Liver (tissue), 8 donors: ENCODE measurements at regions not wholly inside any gene's neighbourhood (a gene's known extent, or its start where the extent isn't known, plus 50 kb on each side); places are given as distances from the start of the nearest gene placed in this dataset.

Source experiments
- DNase-seq: peaks from one replicate; pipeline ENCODE4 v3.0.0-alpha.2; 2017; ENCODE audit warnings: low spot score
- H3K27ac ChIP-seq, 2 donors: one replicate each; pipeline ENCODE4 v1.7.0; 2013; ENCODE audit warnings: inconsistent platforms in 2 of 2, low read length in 2 of 2, control low read depth in 1 of 2, low read depth in 1 of 2, mild to moderate bottlenecking in 1 of 2
- H3K27me3 ChIP-seq, 4 donors: one replicate each; pipeline versions ENCODE4 v1.6.1 to v1.7.0; 2013; ENCODE audit warnings: low read length in 3 of 4, inconsistent platforms in 1 of 4, mild to moderate bottlenecking in 1 of 4, moderate library complexity in 1 of 4; ENCODE audit not compliant: control insufficient read depth in 4 of 4, insufficient read depth in 4 of 4
- H3K36me3 ChIP-seq, 4 donors: one replicate each; pipeline versions ENCODE4 v1.6.1 to v1.7.0; 2013; ENCODE audit warnings: low read length in 3 of 4, mild to moderate bottlenecking in 3 of 4, low read depth in 1 of 4, moderate library complexity in 1 of 4; ENCODE audit not compliant: control insufficient read depth in 4 of 4, insufficient read depth in 3 of 4
- H3K4me1 ChIP-seq, 4 donors: one replicate each; pipeline versions ENCODE4 v1.6.1 to v1.7.0; 2013; ENCODE audit warnings: low read length in 3 of 4, mild to moderate bottlenecking in 3 of 4, moderate library complexity in 1 of 4; ENCODE audit not compliant: control insufficient read depth in 4 of 4, insufficient read depth in 4 of 4
- H3K4me3 ChIP-seq, 3 donors: one replicate each; pipeline versions ENCODE4 v1.6.1 to v1.7.0; 2013; ENCODE audit warnings: low read length in 3 of 3, control low read depth in 1 of 3, low read depth in 1 of 3, mild to moderate bottlenecking in 1 of 3
- H3K9ac ChIP-seq, 2 donors: one replicate each; pipeline ENCODE4 v1.7.0; 2013; ENCODE audit warnings: low read length in 2 of 2, mild to moderate bottlenecking in 2 of 2, moderate library complexity in 2 of 2, control low read depth in 1 of 2, low read depth in 1 of 2
- H3K9me3 ChIP-seq, 4 donors: one replicate each; pipeline versions ENCODE4 v1.6.1 to v1.7.0; 2013; ENCODE audit warnings: low read length in 3 of 4; ENCODE audit not compliant: control insufficient read depth in 4 of 4
- ATF3 ChIP-seq: IDR thresholded peaks from 2 replicates; pipeline ENCODE4 v1.6.1; 2016; ENCODE audit warnings: antibody characterized with exemption
- CTCF ChIP-seq: fragments of 150-350 bp; IDR thresholded peaks from 2 replicates; pipeline ENCODE4 v1.5.1; 2017; ENCODE audit warnings: improper control_type of control experiment, low read depth, low read length; ENCODE audit not compliant: missing input control
- EGR1 ChIP-seq, 2 donors: IDR thresholded peaks; 2 replicates each; pipeline ENCODE4 v1.6.1; 2016 to 2018; ENCODE audit warnings: antibody characterized with exemption in 2 of 2, low read depth in 2 of 2
- FOXA1 ChIP-seq: IDR thresholded peaks from 2 replicates; pipeline ENCODE4 v1.6.1; 2016; ENCODE audit warnings: antibody characterized with exemption
- FOXA2 ChIP-seq: IDR thresholded peaks from 2 replicates; pipeline ENCODE4 v1.6.1; 2016; ENCODE audit warnings: antibody characterized with exemption
- GABPA ChIP-seq, 2 donors: IDR thresholded peaks in 1 of 2; conservative IDR thresholded peaks in 1 of 2; 2 replicates each; pipeline ENCODE4 v1.6.1; 2016; ENCODE audit warnings: antibody characterized with exemption in 2 of 2, mild to moderate bottlenecking in 1 of 2, moderate library complexity in 1 of 2
- HNF4A ChIP-seq, 2 donors: conservative IDR thresholded peaks; 2 replicates each; pipeline ENCODE4 v1.6.1; 2016; ENCODE audit warnings: antibody characterized with exemption in 2 of 2, mild to moderate bottlenecking in 2 of 2
- HNF4G ChIP-seq: IDR thresholded peaks from 2 replicates; pipeline ENCODE4 v1.6.1; 2016; ENCODE audit warnings: antibody characterized with exemption
- JUND ChIP-seq, 2 donors: IDR thresholded peaks; 2 replicates each; pipeline ENCODE4 v1.6.1; 2016; ENCODE audit warnings: antibody characterized with exemption in 2 of 2
- NR2F2 ChIP-seq: IDR thresholded peaks from 2 replicates; pipeline ENCODE4 v1.6.1; 2016; ENCODE audit warnings: antibody characterized with exemption
- RAD21 ChIP-seq, 2 donors: IDR thresholded peaks; 2 replicates each; pipeline ENCODE4 v1.6.1; 2016; ENCODE audit warnings: antibody characterized with exemption in 2 of 2, mild to moderate bottlenecking in 2 of 2
- RXRA ChIP-seq, 2 donors: IDR thresholded peaks; 2 replicates each; pipeline ENCODE4 v1.6.1; 2017 to 2018; ENCODE audit warnings: antibody characterized with exemption in 2 of 2, mild to moderate bottlenecking in 1 of 2
- SP1 ChIP-seq: IDR thresholded peaks from 2 replicates; pipeline ENCODE4 v1.6.1; 2018; ENCODE audit warnings: antibody characterized with exemption, mild to moderate bottlenecking
- TAF1 ChIP-seq: conservative IDR thresholded peaks from 2 replicates; pipeline ENCODE4 v1.6.1; 2016; ENCODE audit warnings: antibody characterized with exemption, mild to moderate bottlenecking
- YY1 ChIP-seq: IDR thresholded peaks from 2 replicates; pipeline ENCODE4 v1.6.1; 2016; ENCODE audit warnings: antibody characterized with exemption, mild to moderate bottlenecking
- ZBTB33 ChIP-seq: IDR thresholded peaks from 2 replicates; pipeline ENCODE4 v1.6.1; 2016; ENCODE audit warnings: antibody characterized with exemption
- WGBS: extraction: QIAGEN DNeasy Blood & Tissue Kit; methylation state at CpG from one replicate; pipeline ENCODE4 v1.1.7; 2013; 5-methylcytosine and 5-hydroxymethylcytosine counted together
- TF ChIP-seq, protein P1 (sequence below): IDR thresholded peaks from 2 replicates; pipeline ENCODE4 v1.6.1; 2016; ENCODE audit warnings: antibody characterized with exemption
- donor health status: healthy.
- donor health status: healthy.
- donor health status: healthy.
- donor health status: healthy.
- donor health status: healthy.

DNA sequence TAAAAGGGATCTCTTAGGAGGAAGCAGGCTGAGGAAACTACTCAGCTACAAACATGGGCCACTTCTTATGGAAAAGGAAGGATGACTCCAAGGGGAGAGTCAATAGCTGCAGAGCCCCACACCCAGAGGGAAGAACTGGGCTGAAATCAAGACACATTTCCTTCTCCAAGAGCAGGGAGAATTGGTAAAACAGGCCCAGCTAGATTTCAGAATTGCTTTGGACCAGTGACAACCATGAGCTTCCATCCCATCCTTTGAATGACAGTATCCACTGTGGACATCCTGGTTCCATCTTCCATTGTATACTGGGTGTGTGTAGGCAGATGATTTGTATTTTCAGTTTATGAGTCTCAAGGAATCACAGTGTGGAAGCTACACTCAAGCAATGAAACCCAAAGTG lies 267.5 kb downstream of the IRF8 start:
- Histone ChIP-seq H3K9ac (no peak overlapping the region), H3K36me3 (no peaks in the 10 kb centered on the region), H3K27me3 (no peaks in the 10 kb centered on the region), H3K27ac (no peak overlapping the region), H3K4me1 (no peaks in the 10 kb centered on the region), H3K4me3 (no peak overlapping the region), H3K9me3 (peaks cover 3 to 15% (median 9%) of the 10 kb centered on the region in 4 donors)
- no peak for DNase-seq
- no peak for TF ChIP-seq CTCF

- DNase-seq, result no peak
- no peak overlapping the region for H3K27ac ChIP-seq
- no peak overlapping the region for H3K4me3 ChIP-seq
- no peak overlapping the region for H3K9ac ChIP-seq
- 73% methylated on average over 7 of the region's 7 CpGs for WGBS
- H3K9me3 ChIP-seq, result peaks cover 3 to 15% (median 9%) of the 10 kb centered on the region in 4 donors
- no peaks in the 10 kb centered on the region for H3K4me1 ChIP-seq
- H3K27me3 ChIP-seq, result no peaks in the 10 kb centered on the region
- TF ChIP-seq TAF1 (no peak), NR2F2 (no peak), FOXA1 (no peak), EGR1 (IDR thresholded peaks at IDR 0.05; ENCODE audit: low read depth in 2 of 2) (no peak), JUND (IDR thresholded peaks at IDR 0.05) (no peak), CTCF (no peak), SP1 (no peak), ZBTB33 (no peak), GABPA (IDR thresholded peaks at IDR 0.05 in 1 of 2, conservative IDR thresholded peaks at IDR 0.05 in 1 of 2) (no peak)
- H3K36me3 ChIP-seq, result no peaks in the 10 kb centered on the region
Observed at GRCh38 chr16:86167061-86167460, 268.1 kb downstream of the IRF8 start.

DNA sequence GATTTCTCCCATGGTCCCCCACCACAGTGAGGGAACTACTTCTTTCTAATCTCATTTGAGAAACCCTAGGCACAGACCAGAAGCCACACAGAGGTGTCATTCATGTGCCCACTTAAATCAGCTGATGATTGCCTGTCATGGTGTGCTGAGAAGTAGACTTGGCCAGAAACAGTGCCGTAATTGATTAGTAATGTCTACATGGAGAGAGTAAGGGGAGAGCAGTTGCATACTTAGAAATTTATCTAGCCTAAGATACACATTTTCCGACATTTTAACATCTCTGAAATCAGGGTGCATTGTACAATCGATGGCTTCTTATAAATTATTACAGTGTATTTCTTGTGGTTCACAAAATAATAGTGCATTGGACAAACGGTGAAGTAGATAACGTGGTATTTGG lies 271.8 kb downstream of the IRF8 start:
- no peaks in the 10 kb centered on the region for H3K36me3 ChIP-seq
- H3K4me3 ChIP-seq, result no peak overlapping the region
- TF ChIP-seq HNF4A (conservative IDR thresholded peaks at IDR 0.05) (no peak), RXRA (IDR thresholded peaks at IDR 0.05) (no peak), ZBTB33 (no peak), HNF4G (no peak), CTCF (no peak), TAF1 (no peak), SP1 (no peak), NR2F2 (no peak), YY1 (no peak), ATF3 (no peak), GABPA (IDR thresholded peaks at IDR 0.05 in 1 of 2, conservative IDR thresholded peaks at IDR 0.05 in 1 of 2) (no peak), EGR1 (IDR thresholded peaks at IDR 0.05; ENCODE audit: low read depth in 2 of 2) (no peak), JUND (IDR thresholded peaks at IDR 0.05) (no peak), FOXA1 (no peak), FOXA2 (no peak), RAD21 (IDR thresholded peaks at IDR 0.05) (no peak)
- TF ChIP-seq, protein P1, sequence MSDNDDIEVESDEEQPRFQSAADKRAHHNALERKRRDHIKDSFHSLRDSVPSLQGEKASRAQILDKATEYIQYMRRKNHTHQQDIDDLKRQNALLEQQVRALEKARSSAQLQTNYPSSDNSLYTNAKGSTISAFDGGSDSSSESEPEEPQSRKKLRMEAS, result no peak
- H3K9me3 ChIP-seq, result peaks cover 3 to 5% (median 4%) of the 10 kb centered on the region in 4 donors
- no peaks in the 10 kb centered on the region for H3K4me1 ChIP-seq
- H3K9ac ChIP-seq, result no peak overlapping the region
- DNase-seq, result no peak
- no peak overlapping the region for H3K27ac ChIP-seq
- WGBS, result 83% methylated on average over 5 of the region's 5 CpGs
- H3K27me3 ChIP-seq, result peaks cover 0 to 4% (median 0%) of the 10 kb centered on the region in 4 donors
